Gastrocnemius medialis (tissue), 4 donors: ENCODE measurements at regions not wholly inside any gene's neighbourhood (a gene's known extent, or its start where the extent isn't known, plus 50 kb on each side); places are given as distances from the start of the nearest gene placed in this dataset.

ENCODE experiments used
- ATAC-seq, 2 donors: fragments of 150-250 bp; one replicate each; pipeline ENCODE4 v1.9.1; 2016
- DNase-seq, 2 donors: peaks; one replicate each; pipeline ENCODE4 v3.0.0-alpha.2; 2019
- H3K27ac ChIP-seq, 4 donors: fragments of 200-600 bp; sonication (generic); 1 replicate in 1 of 4; 2 replicates in 3 of 4; pipeline ENCODE4 v1.5.1; 2016 to 2018; ENCODE audit warnings: mild to moderate bottlenecking in 2 of 4, moderate library complexity in 1 of 4
- H3K27me3 ChIP-seq, 3 donors: fragments of 200-600 bp; sonication (generic) in 2 of 3; 1 replicate in 1 of 3; 2 replicates in 2 of 3; pipeline versions ENCODE4 v1.5.1 to v1.6.0; 2016 to 2019; ENCODE audit warnings: mild to moderate bottlenecking in 1 of 3, moderate library complexity in 1 of 3
- H3K36me3 ChIP-seq, 2 donors: fragments of 200-600 bp; sonication (generic) in 1 of 2; one replicate each; pipeline ENCODE4 v1.5.1; 2017 to 2018
- H3K4me1 ChIP-seq, 2 donors: fragments of 200-600 bp; sonication (generic) in 1 of 2; one replicate each; pipeline ENCODE4 v1.5.1; 2016 to 2017; ENCODE audit warnings: mild to moderate bottlenecking in 2 of 2
- H3K4me3 ChIP-seq, 4 donors: fragments of 200-600 bp; sonication (generic) in 3 of 4; 1 replicate in 1 of 4; 2 replicates in 3 of 4; pipeline ENCODE4 v1.5.1; 2016 to 2019; ENCODE audit warnings: mild to moderate bottlenecking in 2 of 4
- H3K9me3 ChIP-seq, 3 donors: fragments of 200-600 bp; sonication (generic) in 2 of 3; 1 replicate in 1 of 3; 2 replicates in 2 of 3; pipeline ENCODE4 v1.5.1; 2016 to 2019
- POLR2A ChIP-seq, 2 donors: fragments of 450-650 bp; IDR thresholded peaks; one replicate each; pipeline ENCODE4 v1.6.1; 2017; ENCODE audit warnings: antibody characterized with exemption in 2 of 2, mild to moderate bottlenecking in 2 of 2, moderate library complexity in 2 of 2
- in situ Hi-C, 4 donors: fragments of 200-750 bp; cut with MboI; loops; one replicate each; pipeline versions ENCODE4 v1.15.0 to v1.8.0; 2017; ENCODE audit warnings: low sequenced_read_pairs in 4 of 4
- intact Hi-C: fragments of 100-400 bp; cut with DNase I; formaldehyde crosslinking; loops from one replicate; pipeline ENCODE4 v1.15.1; 2023; ENCODE audit warnings: low total_unique reads
- TF ChIP-seq, protein P1 (sequence below), 5 experiments: fragments of 450-650 bp in 3 of 5; fragments of 200-600 bp in 2 of 5; sonication (generic) in 2 of 5; IDR thresholded peaks in 4 of 5; conservative IDR thresholded peaks in 1 of 5; 1 replicate in 4 of 5; 2 replicates in 1 of 5; pipeline ENCODE4 v1.5.1; 2016 to 2019; ENCODE audit warnings: antibody characterized with exemption in 5 of 5, mild to moderate bottlenecking in 3 of 5, moderate library complexity in 3 of 5

DNA sequence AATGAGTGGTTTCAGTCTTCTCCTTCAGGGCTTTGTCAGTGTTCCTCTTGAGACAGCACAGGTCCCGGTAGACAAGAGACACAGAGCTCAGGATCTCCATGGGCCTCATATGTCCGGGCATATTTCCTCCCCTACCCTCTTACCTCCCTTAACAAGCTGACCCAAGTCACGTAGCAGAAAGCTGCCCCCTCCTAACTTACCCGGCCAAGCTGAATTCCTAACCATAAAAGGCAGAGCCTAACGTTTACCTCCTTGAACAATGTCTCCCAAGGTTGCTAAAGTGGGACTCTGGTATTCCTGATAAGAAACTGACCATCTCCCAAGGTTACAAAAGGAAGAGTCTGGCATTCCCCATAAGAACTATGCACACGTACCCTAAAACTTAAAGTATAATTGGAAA lies 182.2 kb upstream of the USP15 start:
- DNase-seq: no peak
- H3K4me1 ChIP-seq: no peaks in the 10 kb centered on the region
- H3K4me3 ChIP-seq: no peak overlapping the region
- no peaks in the 10 kb centered on the region for H3K36me3 ChIP-seq
- no peaks in the 10 kb centered on the region for H3K9me3 ChIP-seq
- in situ Hi-C loops: no loop called here
- ATAC-seq: no peak
- intact Hi-C loops: no loop called here
- H3K27ac ChIP-seq: no peak overlapping the region
- no peak for TF ChIP-seq POLR2A (IDR thresholded peaks at IDR 0.05)
- TF ChIP-seq, protein P1, sequence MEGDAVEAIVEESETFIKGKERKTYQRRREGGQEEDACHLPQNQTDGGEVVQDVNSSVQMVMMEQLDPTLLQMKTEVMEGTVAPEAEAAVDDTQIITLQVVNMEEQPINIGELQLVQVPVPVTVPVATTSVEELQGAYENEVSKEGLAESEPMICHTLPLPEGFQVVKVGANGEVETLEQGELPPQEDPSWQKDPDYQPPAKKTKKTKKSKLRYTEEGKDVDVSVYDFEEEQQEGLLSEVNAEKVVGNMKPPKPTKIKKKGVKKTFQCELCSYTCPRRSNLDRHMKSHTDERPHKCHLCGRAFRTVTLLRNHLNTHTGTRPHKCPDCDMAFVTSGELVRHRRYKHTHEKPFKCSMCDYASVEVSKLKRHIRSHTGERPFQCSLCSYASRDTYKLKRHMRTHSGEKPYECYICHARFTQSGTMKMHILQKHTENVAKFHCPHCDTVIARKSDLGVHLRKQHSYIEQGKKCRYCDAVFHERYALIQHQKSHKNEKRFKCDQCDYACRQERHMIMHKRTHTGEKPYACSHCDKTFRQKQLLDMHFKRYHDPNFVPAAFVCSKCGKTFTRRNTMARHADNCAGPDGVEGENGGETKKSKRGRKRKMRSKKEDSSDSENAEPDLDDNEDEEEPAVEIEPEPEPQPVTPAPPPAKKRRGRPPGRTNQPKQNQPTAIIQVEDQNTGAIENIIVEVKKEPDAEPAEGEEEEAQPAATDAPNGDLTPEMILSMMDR (IDR thresholded peaks at IDR 0.05 in 4 of 5, conservative IDR thresholded peaks at IDR 0.05 in 1 of 5): no peak
- H3K27me3 ChIP-seq: no peaks in the 10 kb centered on the region

DNA sequence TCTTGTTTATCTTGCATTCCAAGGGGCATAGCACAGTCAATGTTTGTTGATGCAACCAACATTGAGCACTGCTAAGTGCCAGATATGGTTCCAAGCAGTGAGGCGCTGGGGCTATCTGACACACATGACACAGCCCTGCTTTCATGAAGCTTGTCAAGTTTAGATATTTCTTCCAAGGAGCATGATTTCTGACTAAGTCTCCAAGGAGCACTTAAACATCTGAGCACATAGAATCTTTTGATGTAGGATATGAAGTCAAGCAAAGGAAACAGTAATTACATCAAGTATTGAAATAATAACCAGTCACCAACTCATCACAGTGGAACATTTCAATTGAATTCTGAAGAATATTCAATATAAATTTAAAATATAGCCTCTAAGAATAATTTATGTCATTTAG lies 177.8 kb upstream of the USP15 start:
- H3K27me3 ChIP-seq: no peaks in the 10 kb centered on the region
- H3K36me3 ChIP-seq: no peaks in the 10 kb centered on the region
- no peak overlapping the region for H3K27ac ChIP-seq
- in situ Hi-C loops: no loop called here
- ATAC-seq: no peak
- DNase-seq: no peak
- no peaks in the 10 kb centered on the region for H3K4me1 ChIP-seq
- H3K4me3 ChIP-seq: no peak overlapping the region
- no peaks in the 10 kb centered on the region for H3K9me3 ChIP-seq
- intact Hi-C loops: no loop called here
- TF ChIP-seq POLR2A (IDR thresholded peaks at IDR 0.05): no peak
- TF ChIP-seq, protein P1 (IDR thresholded peaks at IDR 0.05 in 4 of 5, conservative IDR thresholded peaks at IDR 0.05 in 1 of 5): no peak

DNA sequence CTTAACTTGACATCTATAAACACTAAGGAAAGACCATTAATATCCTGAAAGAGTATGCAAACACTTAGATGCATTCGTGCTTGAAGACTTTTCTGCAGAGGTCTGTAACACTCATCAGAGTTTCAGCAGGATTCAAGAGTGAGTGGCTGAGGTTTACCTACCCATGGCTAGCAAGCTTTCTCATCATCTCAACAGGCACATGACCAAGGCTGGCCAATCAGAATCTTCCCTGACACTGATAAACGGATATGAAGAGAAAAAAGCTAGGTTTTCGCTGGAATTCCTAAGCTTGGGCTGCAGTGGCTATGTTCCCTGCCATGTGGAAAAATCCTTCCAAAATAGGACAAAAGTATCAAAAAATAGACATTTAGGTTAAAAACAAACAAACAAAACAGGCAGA lies 162.1 kb upstream of the USP15 start:
- intact Hi-C loops (no loop called here), in situ Hi-C loops (no loop called here)
- H3K4me1 ChIP-seq: no peaks in the 10 kb centered on the region
- H3K4me3 ChIP-seq: no peak overlapping the region
- DNase-seq (no peak), ATAC-seq (no peak)
- no peaks in the 10 kb centered on the region for H3K27me3 ChIP-seq
- no peaks in the 10 kb centered on the region for H3K9me3 ChIP-seq
- no peaks in the 10 kb centered on the region for H3K36me3 ChIP-seq
- no peak for TF ChIP-seq POLR2A (IDR thresholded peaks at IDR 0.05)
- TF ChIP-seq, protein P1 (IDR thresholded peaks at IDR 0.05 in 4 of 5, conservative IDR thresholded peaks at IDR 0.05 in 1 of 5): no peak
- no peak overlapping the region for H3K27ac ChIP-seq

DNA sequence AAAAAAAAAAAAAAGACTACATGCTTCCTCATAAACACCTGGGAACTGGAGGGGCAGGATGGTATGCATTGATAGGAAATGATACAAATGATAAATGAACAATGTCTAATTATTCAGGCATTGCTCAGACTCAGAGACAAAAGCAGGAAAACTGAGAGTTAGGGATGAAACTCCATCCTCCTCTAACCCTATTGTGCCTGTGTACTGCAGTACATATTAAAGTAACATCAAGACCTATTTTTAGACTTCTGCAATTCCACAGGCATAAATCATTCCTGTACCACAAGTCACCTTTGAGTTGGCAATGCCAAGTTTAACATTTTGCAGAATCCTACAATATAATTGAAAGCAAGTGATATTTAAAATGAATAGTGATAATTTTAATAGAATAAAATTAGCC lies 156.5 kb upstream of the USP15 start:
- intact Hi-C loops (no loop called here), in situ Hi-C loops (no loop called here)
- Histone ChIP-seq H3K9me3 (no peaks in the 10 kb centered on the region), H3K36me3 (no peaks in the 10 kb centered on the region), H3K4me1 (no peaks in the 10 kb centered on the region), H3K27me3 (no peaks in the 10 kb centered on the region), H3K4me3 (no peak overlapping the region), H3K27ac (no peak overlapping the region)
- DNase-seq (no peak), ATAC-seq (no peak)
- TF ChIP-seq, protein P1 (IDR thresholded peaks at IDR 0.05 in 4 of 5, conservative IDR thresholded peaks at IDR 0.05 in 1 of 5): no peak
- TF ChIP-seq POLR2A (IDR thresholded peaks at IDR 0.05): no peak

DNA sequence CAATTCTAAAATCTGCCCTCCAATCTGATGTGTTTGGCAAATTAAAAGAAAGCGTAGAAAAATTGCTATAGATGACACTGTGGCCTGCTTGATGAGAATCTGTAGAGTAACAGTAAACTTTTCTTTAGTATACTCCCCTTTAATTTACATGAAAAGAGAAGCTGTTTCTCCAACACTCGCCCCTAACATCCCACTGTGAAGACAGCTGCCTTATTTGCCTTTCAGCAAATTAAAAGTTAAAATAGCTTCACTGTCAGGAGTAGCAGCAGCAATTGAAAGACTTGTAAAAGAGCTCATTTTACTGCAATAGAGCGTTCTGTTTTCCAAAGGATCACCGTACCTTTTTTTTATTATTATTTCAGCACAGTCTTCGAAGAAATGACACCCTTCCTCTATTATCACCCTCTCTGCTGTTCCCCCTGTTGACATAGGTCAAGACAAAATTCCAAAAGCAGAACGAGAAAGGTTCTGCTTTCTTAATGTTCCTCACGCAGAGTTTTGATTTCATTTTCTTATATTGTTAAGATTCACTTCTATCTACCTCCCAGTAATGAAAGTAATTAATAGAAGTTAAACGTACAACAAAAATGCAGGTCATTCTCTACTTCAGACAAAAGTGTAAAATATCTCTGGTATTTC lies 153.5 kb upstream of the USP15 start:
- H3K4me1 ChIP-seq: no peaks in the 10 kb centered on the region
- H3K9me3 ChIP-seq: no peaks in the 10 kb centered on the region
- no peak for DNase-seq
- no peaks in the 10 kb centered on the region for H3K36me3 ChIP-seq
- H3K4me3 ChIP-seq: no peak overlapping the region
- no peak overlapping the region for H3K27ac ChIP-seq
- ATAC-seq: no peak
- in situ Hi-C loops: no loop called here
- no peak for TF ChIP-seq POLR2A (IDR thresholded peaks at IDR 0.05)
- TF ChIP-seq, protein P1 (IDR thresholded peaks at IDR 0.05 in 4 of 5, conservative IDR thresholded peaks at IDR 0.05 in 1 of 5): no peak
- intact Hi-C loops: no loop called here
- no peaks in the 10 kb centered on the region for H3K27me3 ChIP-seq
